H1 (cell line): ENCODE measurements at regions not wholly inside any gene's neighbourhood (a gene's known extent, or its start where the extent isn't known, plus 50 kb on each side); places are given as distances from the start of the nearest gene placed in this dataset.

Experiments
- CTCF ChIA-PET: fragments of 300-600 bp; sonication (Branson Sonifier 250); formaldehyde crosslinking; loops from one replicate; lab custom pipeline; 2021; ENCODE audit not compliant: partially characterized antibody; lab: Charles Lee
- POLR2A ChIA-PET: fragments of 300-600 bp; sonication (Branson Sonifier 250); formaldehyde crosslinking; loops from one replicate; lab custom pipeline; 2021; ENCODE audit warnings: inconsistent platforms; ENCODE audit not compliant: partially characterized antibody; lab: Charles Lee
- DNase-seq, 2 experiments: peaks; one replicate each; pipeline versions ENCODE4 v3.0.0 to v3.0.0-alpha.2; 2010 to 2022; ENCODE audit warnings: low spot score in 2 of 2, low read depth in 1 of 2, mixed read lengths in 1 of 2
- FAIRE-seq: peaks from 2 replicates; lab custom pipeline; 2011; peaks lifted over from hg19 to GRCh38; lab: Jason Lieb, UNC
- H2AFZ ChIP-seq: 2 replicates; pipeline ENCODE4 v1.8.1; 2012; ENCODE audit warnings: low read length, inconsistent platforms
- H2AK5ac ChIP-seq: 2 replicates; pipeline ENCODE4 v1.6.1; 2013; ENCODE audit warnings: low read depth, low read length
- H2BK120ac ChIP-seq: replicated peaks from 2 replicates; pipeline ENCODE3; 2013; ENCODE audit warnings: low read depth, low read length, inconsistent platforms
- H2BK12ac ChIP-seq: 2 replicates; pipeline ENCODE4 v1.6.1; 2013; ENCODE audit warnings: low read depth, low read length
- H2BK15ac ChIP-seq: 2 replicates; pipeline ENCODE4 v1.6.1; 2013; ENCODE audit warnings: low read length
- H2BK20ac ChIP-seq: 2 replicates; pipeline ENCODE4 v1.6.1; 2013; ENCODE audit warnings: low read length
- H2BK5ac ChIP-seq: 2 replicates; pipeline ENCODE4 v1.6.1; 2013; ENCODE audit warnings: low read depth, low read length
- H3K14ac ChIP-seq: 2 replicates; pipeline ENCODE4 v1.6.1; 2013; ENCODE audit warnings: inconsistent platforms; ENCODE audit not compliant: insufficient read length
- H3K18ac ChIP-seq: 2 replicates; pipeline ENCODE4 v1.6.1; 2013; ENCODE audit warnings: low read length; ENCODE audit errors: extremely low read depth
- H3K23ac ChIP-seq: 2 replicates; pipeline ENCODE4 v1.6.1; 2013; ENCODE audit warnings: inconsistent platforms; ENCODE audit not compliant: insufficient read length
- H3K23me2 ChIP-seq: 2 replicates; pipeline ENCODE4 v1.6.1; 2013; ENCODE audit warnings: low read depth, low read length
- H3K27ac ChIP-seq: 2 replicates; pipeline ENCODE4 v1.6.1; 2011; ENCODE audit warnings: low read depth, low read length, inconsistent platforms
- H3K27me3 ChIP-seq, 4 experiments: replicated peaks in 1 of 4; 1 replicate in 1 of 4; 2 replicates in 3 of 4; pipeline versions ENCODE4 v1.6.1 to v1.8.1; 2011 to 2013; ENCODE audit warnings: low read length in 3 of 4, mild to moderate bottlenecking in 3 of 4, inconsistent platforms in 2 of 4, mixed read lengths in 2 of 4, moderate library complexity in 1 of 4; ENCODE audit not compliant: control insufficient read depth in 3 of 4, insufficient read depth in 3 of 4; ENCODE audit errors: extremely low read depth in 1 of 4
- H3K36me3 ChIP-seq, 4 experiments: 2 replicates each; pipeline versions ENCODE4 v1.6.1 to v1.8.1; 2011 to 2013; ENCODE audit warnings: mild to moderate bottlenecking in 4 of 4, low read length in 3 of 4, moderate library complexity in 2 of 4, control low read depth in 1 of 4, inconsistent platforms in 1 of 4; ENCODE audit not compliant: insufficient read depth in 4 of 4, control insufficient read depth in 2 of 4
- H3K4ac ChIP-seq: replicated peaks from 2 replicates; pipeline ENCODE3; 2013; ENCODE audit warnings: low read length, low read depth, mixed read lengths, inconsistent platforms; ENCODE audit not compliant: insufficient read length
- H3K4me1 ChIP-seq, 4 experiments: replicated peaks in 1 of 4; 1 replicate in 1 of 4; 2 replicates in 3 of 4; pipeline versions ENCODE4 v1.6.1 to v1.8.1; 2011 to 2013; ENCODE audit warnings: low read length in 3 of 4, inconsistent platforms in 2 of 4, mixed read lengths in 1 of 4; ENCODE audit not compliant: insufficient read depth in 4 of 4, control insufficient read depth in 3 of 4
- H3K4me2 ChIP-seq, 2 experiments: 2 replicates each; pipeline versions ENCODE4 v1.6.1 to v1.8.1; 2011 to 2013; ENCODE audit warnings: low read depth in 2 of 2, low read length in 2 of 2, control low read depth in 1 of 2, inconsistent platforms in 1 of 2, mild to moderate bottlenecking in 1 of 2; ENCODE audit not compliant: insufficient read depth in 1 of 2
- H3K4me3 ChIP-seq, 4 experiments: fragments of 200-600, 300-600 bp in 1 of 4; sonication (generic), shearing (Covaris generic), sonication (Bioruptor Twin) in 1 of 4; 2 replicates each; pipeline versions ENCODE4 v1.5.1 to v1.8.1; 2011 to 2016; ENCODE audit warnings: low read length in 4 of 4, low read depth in 3 of 4, control low read depth in 2 of 4, inconsistent platforms in 2 of 4, mild to moderate bottlenecking in 2 of 4, mixed read lengths in 1 of 4, moderate library complexity in 1 of 4; ENCODE audit not compliant: insufficient read depth in 2 of 4; ENCODE audit errors: extremely low read depth in 1 of 4
- H3K56ac ChIP-seq: replicated peaks from 2 replicates; pipeline ENCODE3; 2013; ENCODE audit warnings: low read depth, mild to moderate bottlenecking, mixed read lengths, low read length, inconsistent platforms; ENCODE audit not compliant: insufficient read length
- H3K79me1 ChIP-seq: 2 replicates; pipeline ENCODE4 v1.6.1; 2013; ENCODE audit warnings: low read depth, low read length, control low read depth
- H3K79me2 ChIP-seq, 2 experiments: 2 replicates each; pipeline versions ENCODE4 v1.6.1 to v1.8.1; 2012 to 2013; ENCODE audit warnings: low read length in 2 of 2, mild to moderate bottlenecking in 2 of 2, inconsistent platforms in 1 of 2; ENCODE audit not compliant: insufficient read depth in 2 of 2, control insufficient read depth in 1 of 2
- H3K9ac ChIP-seq, 4 experiments: replicated peaks in 1 of 4; 1 replicate in 1 of 4; 2 replicates in 3 of 4; pipeline versions ENCODE4 v1.6.1 to v1.8.1; 2011 to 2013; ENCODE audit warnings: low read depth in 3 of 4, low read length in 3 of 4, control low read depth in 2 of 4, mild to moderate bottlenecking in 2 of 4, moderate library complexity in 2 of 4, inconsistent platforms in 1 of 4; ENCODE audit errors: extremely low read depth in 1 of 4
- H3K9me3 ChIP-seq, 2 experiments: 2 replicates each; pipeline versions ENCODE4 v1.6.1 to v1.8.1; 2012 to 2013; ENCODE audit warnings: mild to moderate bottlenecking in 2 of 2, moderate library complexity in 2 of 2, control low read depth in 1 of 2, inconsistent platforms in 1 of 2, low read depth in 1 of 2, low read length in 1 of 2, mixed read lengths in 1 of 2; ENCODE audit not compliant: insufficient read depth in 2 of 2
- H4K20me1 ChIP-seq, 2 experiments: replicated peaks in 1 of 2; 2 replicates each; pipeline versions ENCODE3 to v1.8.1; 2011 to 2013; ENCODE audit warnings: inconsistent platforms in 2 of 2, low read length in 2 of 2, mild to moderate bottlenecking in 1 of 2; ENCODE audit not compliant: insufficient read depth in 2 of 2, control insufficient read depth in 1 of 2
- H4K5ac ChIP-seq: 2 replicates; pipeline ENCODE4 v1.6.1; 2013; ENCODE audit warnings: low read length, low read depth, mixed read lengths, inconsistent platforms; ENCODE audit not compliant: insufficient read length
- H4K8ac ChIP-seq: 2 replicates; pipeline ENCODE4 v1.8.0; 2013; ENCODE audit warnings: mild to moderate bottlenecking, moderate library complexity, low read length, inconsistent platforms; ENCODE audit not compliant: insufficient read depth; ENCODE audit errors: extremely low read depth
- H4K91ac ChIP-seq: replicated peaks from 2 replicates; pipeline ENCODE3; 2013; ENCODE audit warnings: low read length, mixed read lengths, inconsistent platforms; ENCODE audit not compliant: insufficient read length
- USF2 ChIP-seq: IDR thresholded peaks from 2 replicates; pipeline ENCODE4 v1.6.1; 2011; ENCODE audit warnings: low read length, improper control_type of control experiment
- WGBS, 2 experiments: shearing (Covaris generic) in 1 of 2; methylation state at CpG; one replicate each; pipeline versions ENCODE4 v1.1.6 to v1.1.7; 2013 to 2015; ENCODE audit warnings: low lambda C conversion rate in 2 of 2, mixed read lengths in 2 of 2, inconsistent platforms in 1 of 2, low coverage in 1 of 2, missing lambda C conversion rate in 1 of 2; ENCODE audit not compliant: insufficient replicate concordance in 2 of 2, insufficient coverage in 1 of 2, insufficient read length in 1 of 2; ENCODE audit errors: extremely low coverage in 1 of 2, missing lambda C conversion rate in 1 of 2; 5-methylcytosine and 5-hydroxymethylcytosine counted together

GRCh38 chr6:11426571-11426970, 111.0 kb upstream of the TMEM170B start:
- H2BK12ac ChIP-seq: no peak overlapping the region
- H3K23ac ChIP-seq: no peak overlapping the region
- no peaks in the 10 kb centered on the region for H3K27me3 ChIP-seq
- no peak overlapping the region for H3K9ac ChIP-seq
- H3K79me1 ChIP-seq: 0 out of 2 replicates have a peak, but pooled peaks cover 2% of the 10 kb centered on the region
- no peak overlapping the region for H2BK120ac ChIP-seq
- no peak overlapping the region for H3K18ac ChIP-seq
- no peak overlapping the region for H4K91ac ChIP-seq
- no peaks in the 10 kb centered on the region for H3K79me2 ChIP-seq
- ChIA-PET POLR2A (no interaction called here), CTCF (interaction anchor here (0.6 to 1.1 kb wide), 3 partner anchors 69 to 1922 kb away, joined by 3 to 4 read pairs (median 4); no protein-coding TSS in a partner anchor)
- FAIRE-seq: no peak
- no peaks in the 10 kb centered on the region for H3K9me3 ChIP-seq
- no peak overlapping the region for H3K4ac ChIP-seq
- no peak overlapping the region for H3K56ac ChIP-seq
- WGBS, 2 experiments: 87% methylated on average over 2 of the region's 2 CpGs; no CpG with 5 or more reads in 1 of the 2 experiments
- no peak overlapping the region for H2BK15ac ChIP-seq
- H4K20me1 ChIP-seq: peaks cover 0 to 5% of the 10 kb centered on the region in 2 experiments
- H2BK5ac ChIP-seq: no peak overlapping the region
- H2AFZ ChIP-seq: no peak overlapping the region
- H3K14ac ChIP-seq: no peak overlapping the region
- H3K23me2 ChIP-seq: peaks cover 5% of the 10 kb centered on the region; the same call in 1 of the 2 replicates
- H2BK20ac ChIP-seq: no peak overlapping the region
- peaks cover 0 to 19% (median 7%) of the 10 kb centered on the region in 4 experiments; a peak in 3 of 7 replicates for H3K4me1 ChIP-seq
- no peak overlapping the region for H4K5ac ChIP-seq
- DNase-seq: no peak
- H3K4me3 ChIP-seq: no peak overlapping the region
- no peak overlapping the region for H3K27ac ChIP-seq
- no peak overlapping the region for H3K4me2 ChIP-seq
- H3K36me3 ChIP-seq: no peaks in the 10 kb centered on the region
- no peak overlapping the region for H2AK5ac ChIP-seq
- no peak overlapping the region for H4K8ac ChIP-seq
- no peak for TF ChIP-seq USF2
